ENCODE measurements at regions not wholly inside any gene's neighbourhood (a gene's known extent, or its start where the extent isn't known, plus 50 kb on each side); places are given as distances from the start of the nearest gene placed in this dataset.
A peak's percentile ranks its signal among the peaks of the same experiment; 100 is the strongest.

DNA sequence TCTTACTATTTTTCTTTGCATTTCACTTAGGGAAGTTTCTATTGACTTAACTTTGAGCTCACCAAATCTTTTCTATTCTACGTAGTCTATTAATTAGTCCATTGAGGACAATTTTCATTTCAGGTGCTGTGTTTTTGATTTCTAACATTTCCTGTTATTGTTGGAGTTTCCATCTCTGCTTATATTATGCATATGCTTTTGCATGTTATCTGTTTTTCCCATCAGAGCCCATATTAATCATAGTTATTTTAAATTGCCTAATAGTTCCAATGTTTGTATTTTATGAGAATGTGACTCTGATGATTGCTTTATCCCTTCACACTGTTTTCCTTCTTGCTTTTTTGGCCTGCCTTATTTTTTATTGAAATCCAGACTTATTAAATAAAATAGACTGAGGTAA lies 414.5 kb upstream of the OPRM1 start (continued):
- TF ChIP-seq CREB5 (CRISPR knock-in tag; IDR thresholded peaks at IDR 0.05; ENCODE audit: low read depth) (no peak), ZNF565 (CRISPR knock-in tag; conservative IDR thresholded peaks at IDR 0.05; ENCODE audit: low read depth) (no peak), ESRRG (CRISPR knock-in tag; IDR thresholded peaks at IDR 0.05) (no peak), CSDC2 (CRISPR knock-in tag; IDR thresholded peaks at IDR 0.05) (no peak)

DNA sequence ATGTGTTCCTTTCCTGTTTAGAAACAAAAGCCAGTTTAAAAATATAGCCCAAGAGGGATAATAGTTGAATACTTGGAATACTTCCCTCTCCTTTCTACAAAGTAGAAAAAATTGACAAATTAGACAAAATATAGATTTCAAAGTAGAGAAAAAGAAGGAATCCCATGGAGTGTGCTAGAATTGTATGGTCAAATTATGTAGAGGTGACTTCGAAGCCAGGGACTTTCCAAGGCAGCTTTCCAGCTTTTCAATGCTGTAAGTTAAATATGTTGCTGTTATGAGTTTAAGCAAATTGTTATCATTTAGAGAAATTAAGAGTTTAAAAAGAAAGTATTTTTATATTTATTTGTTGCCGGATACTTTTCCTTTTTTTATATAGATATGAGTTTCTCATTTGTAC lies 415.5 kb upstream of the OPRM1 start:
- TF ChIP-seq PPARA (CRISPR knock-in tag; IDR thresholded peaks at IDR 0.05; ENCODE audit: borderline replicate concordance) (no peak), ISL1 (CRISPR knock-in tag; IDR thresholded peaks at IDR 0.05) (no peak), CREB5 (CRISPR knock-in tag; IDR thresholded peaks at IDR 0.05; ENCODE audit: low read depth) (no peak), TSHZ2 (CRISPR knock-in tag; IDR thresholded peaks at IDR 0.05) (no peak), ZNF8 (CRISPR knock-in tag; IDR thresholded peaks at IDR 0.05) (no peak), RARB (CRISPR knock-in tag; IDR thresholded peaks at IDR 0.05) (no peak), ZNF70 (CRISPR knock-in tag; IDR thresholded peaks at IDR 0.05) (no peak), ARNTL (CRISPR knock-in tag; IDR thresholded peaks at IDR 0.05; ENCODE audit: borderline replicate concordance, low read depth) (no peak), GLIS3 (CRISPR knock-in tag; IDR thresholded peaks at IDR 0.05) (no peak), OSR1 (CRISPR knock-in tag; IDR thresholded peaks at IDR 0.05) (no peak), TOX (CRISPR knock-in tag; IDR thresholded peaks at IDR 0.05; ENCODE audit: borderline replicate concordance) (no peak), ESRRG (CRISPR knock-in tag; IDR thresholded peaks at IDR 0.05) (no peak)
- TF ChIP-seq, protein P1, sequence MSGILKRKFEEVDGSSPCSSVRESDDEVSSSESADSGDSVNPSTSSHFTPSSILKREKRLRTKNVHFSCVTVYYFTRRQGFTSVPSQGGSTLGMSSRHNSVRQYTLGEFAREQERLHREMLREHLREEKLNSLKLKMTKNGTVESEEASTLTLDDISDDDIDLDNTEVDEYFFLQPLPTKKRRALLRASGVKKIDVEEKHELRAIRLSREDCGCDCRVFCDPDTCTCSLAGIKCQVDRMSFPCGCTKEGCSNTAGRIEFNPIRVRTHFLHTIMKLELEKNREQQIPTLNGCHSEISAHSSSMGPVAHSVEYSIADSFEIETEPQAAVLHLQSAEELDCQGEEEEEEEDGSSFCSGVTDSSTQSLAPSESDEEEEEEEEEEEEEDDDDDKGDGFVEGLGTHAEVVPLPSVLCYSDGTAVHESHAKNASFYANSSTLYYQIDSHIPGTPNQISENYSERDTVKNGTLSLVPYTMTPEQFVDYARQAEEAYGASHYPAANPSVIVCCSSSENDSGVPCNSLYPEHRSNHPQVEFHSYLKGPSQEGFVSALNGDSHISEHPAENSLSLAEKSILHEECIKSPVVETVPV (CRISPR knock-in tag; IDR thresholded peaks at IDR 0.05), result no peak
- ATAC-seq, result no peak

DNA sequence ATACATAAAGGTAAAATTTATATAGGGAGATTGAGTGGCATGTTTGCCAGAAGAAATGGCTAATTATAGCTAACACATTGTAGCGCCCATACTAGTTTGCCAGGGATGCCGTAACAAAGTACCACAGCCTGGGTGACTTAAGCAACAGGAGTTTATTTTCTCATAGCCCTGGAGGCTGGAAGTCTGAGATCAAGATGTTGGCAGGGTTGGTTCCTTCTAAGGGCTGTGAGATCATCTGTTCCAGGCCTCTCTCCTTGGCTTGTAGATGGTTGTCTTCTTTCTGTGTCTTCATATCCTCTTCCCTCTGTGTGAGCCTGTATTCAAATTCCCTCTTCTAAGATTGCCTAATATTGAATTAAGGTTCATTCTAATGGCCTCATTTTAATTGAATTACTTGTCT lies 417.5 kb upstream of the OPRM1 start:
- no peak for ATAC-seq
- no peak for TF ChIP-seq ZNF565 (CRISPR knock-in tag; conservative IDR thresholded peaks at IDR 0.05; ENCODE audit: low read depth)
- peak; percentile 54 for TF ChIP-seq ISL1 (CRISPR knock-in tag; IDR thresholded peaks at IDR 0.05)

GRCh38 chr6:153621070-153621469 lies 418.0 kb upstream of the OPRM1 start:
- ATAC-seq, result no peak
- no peak for TF ChIP-seq ZFP30 (CRISPR knock-in tag; IDR thresholded peaks at IDR 0.05)
- no peak for TF ChIP-seq BACH2 (CRISPR knock-in tag; IDR thresholded peaks at IDR 0.05; ENCODE audit: borderline replicate concordance)
- no peak for TF ChIP-seq CSDC2 (CRISPR knock-in tag; IDR thresholded peaks at IDR 0.05)
- no peak for TF ChIP-seq GLIS3 (CRISPR knock-in tag; IDR thresholded peaks at IDR 0.05)
- TF ChIP-seq ZFP3 (CRISPR knock-in tag; IDR thresholded peaks at IDR 0.05), result no peak
- TF ChIP-seq ZNF8 (CRISPR knock-in tag; IDR thresholded peaks at IDR 0.05), result no peak
- TF ChIP-seq ZNF565 (CRISPR knock-in tag; conservative IDR thresholded peaks at IDR 0.05; ENCODE audit: low read depth), result no peak
- no peak for TF ChIP-seq PATZ1 (CRISPR knock-in tag; IDR thresholded peaks at IDR 0.05; ENCODE audit: borderline replicate concordance)
- no peak for TF ChIP-seq TOX (CRISPR knock-in tag; IDR thresholded peaks at IDR 0.05; ENCODE audit: borderline replicate concordance)
- TF ChIP-seq RARB (CRISPR knock-in tag; IDR thresholded peaks at IDR 0.05), result no peak
- no peak for TF ChIP-seq ISL1 (CRISPR knock-in tag; IDR thresholded peaks at IDR 0.05)
- TF ChIP-seq ZNF70 (CRISPR knock-in tag; IDR thresholded peaks at IDR 0.05), result no peak
- no peak for TF ChIP-seq SNAI2 (CRISPR knock-in tag; IDR thresholded peaks at IDR 0.05)
- no peak for TF ChIP-seq OSR1 (CRISPR knock-in tag; IDR thresholded peaks at IDR 0.05)
- TF ChIP-seq, protein P1 (CRISPR knock-in tag; IDR thresholded peaks at IDR 0.05), result no peak
- no peak for TF ChIP-seq PPARA (CRISPR knock-in tag; IDR thresholded peaks at IDR 0.05; ENCODE audit: borderline replicate concordance)
- no peak for TF ChIP-seq ESRRG (CRISPR knock-in tag; IDR thresholded peaks at IDR 0.05)
- TF ChIP-seq TSHZ2 (CRISPR knock-in tag; IDR thresholded peaks at IDR 0.05), result no peak
- no peak for TF ChIP-seq CREB5 (CRISPR knock-in tag; IDR thresholded peaks at IDR 0.05; ENCODE audit: low read depth)
